GM23338 (cell line): ENCODE measurements at regions not wholly inside any gene's neighbourhood (a gene's known extent, or its start where the extent isn't known, plus 50 kb on each side); places are given as distances from the start of the nearest gene placed in this dataset.

Source experiments
- CREB1 ChIP-seq: fragments of 250-450 bp; sonication (Bioruptor Pico); IDR thresholded peaks from 2 replicates; pipeline ENCODE4 v1.5.0; 2020; ENCODE audit warnings: low read depth, mild to moderate bottlenecking, moderate library complexity
- EZH2 ChIP-seq: fragments of 200-600 bp; sonication (generic); IDR thresholded peaks from one replicate; pipeline ENCODE4 v1.8.0; 2017; ENCODE audit warnings: antibody characterized with exemption, mild to moderate bottlenecking, low read depth; ENCODE audit not compliant: unreplicated experiment
- EZH2phosphoT487 ChIP-seq: fragments of 200-600 bp; sonication (generic); IDR thresholded peaks from one replicate; pipeline ENCODE4 v1.8.1; 2018; ENCODE audit warnings: antibody characterized with exemption; ENCODE audit not compliant: unreplicated experiment
- JUNB ChIP-seq: IDR thresholded peaks from one replicate; pipeline ENCODE4 v1.6.1; 2016; ENCODE audit warnings: antibody characterized with exemption; ENCODE audit not compliant: unreplicated experiment
- POLR2AphosphoS5 ChIP-seq: IDR thresholded peaks from 2 replicates; pipeline ENCODE4 v1.6.1; 2016; ENCODE audit warnings: antibody characterized with exemption, low read depth
- STAT1 ChIP-seq: IDR thresholded peaks from one replicate; pipeline ENCODE4 v1.6.1; 2016; ENCODE audit warnings: antibody characterized with exemption; ENCODE audit not compliant: unreplicated experiment
- ZNF114 ChIP-seq: fragments of 250-450 bp; sonication (Bioruptor Pico); IDR thresholded peaks from 2 replicates; pipeline ENCODE4 v1.5.0; 2020; ENCODE audit warnings: mild to moderate bottlenecking, moderate library complexity
- ZNF331 ChIP-seq: fragments of 250-450 bp; sonication (Bioruptor Pico); IDR thresholded peaks from 2 replicates; pipeline ENCODE4 v1.5.0; 2020; ENCODE audit warnings: low read depth, mild to moderate bottlenecking, moderate library complexity
- TF ChIP-seq, protein P1 (sequence below), 2 experiments: fragments of 200-600 bp in 1 of 2; sonication (generic) in 1 of 2; conservative IDR thresholded peaks; 2 replicates each; pipeline versions ENCODE4 v1.5.1 to v1.6.1; 2016 to 2017; ENCODE audit warnings: antibody characterized with exemption in 2 of 2, low read depth in 2 of 2, mild to moderate bottlenecking in 2 of 2, moderate library complexity in 1 of 2
- TF ChIP-seq, protein P2 (sequence below): IDR thresholded peaks from one replicate; pipeline ENCODE4 v1.6.1; 2018; ENCODE audit warnings: antibody characterized with exemption; ENCODE audit not compliant: unreplicated experiment
- TF ChIP-seq, protein P3 (sequence below): IDR thresholded peaks from 2 replicates; pipeline ENCODE4 v1.6.1; 2016; ENCODE audit warnings: antibody characterized with exemption

DNA sequence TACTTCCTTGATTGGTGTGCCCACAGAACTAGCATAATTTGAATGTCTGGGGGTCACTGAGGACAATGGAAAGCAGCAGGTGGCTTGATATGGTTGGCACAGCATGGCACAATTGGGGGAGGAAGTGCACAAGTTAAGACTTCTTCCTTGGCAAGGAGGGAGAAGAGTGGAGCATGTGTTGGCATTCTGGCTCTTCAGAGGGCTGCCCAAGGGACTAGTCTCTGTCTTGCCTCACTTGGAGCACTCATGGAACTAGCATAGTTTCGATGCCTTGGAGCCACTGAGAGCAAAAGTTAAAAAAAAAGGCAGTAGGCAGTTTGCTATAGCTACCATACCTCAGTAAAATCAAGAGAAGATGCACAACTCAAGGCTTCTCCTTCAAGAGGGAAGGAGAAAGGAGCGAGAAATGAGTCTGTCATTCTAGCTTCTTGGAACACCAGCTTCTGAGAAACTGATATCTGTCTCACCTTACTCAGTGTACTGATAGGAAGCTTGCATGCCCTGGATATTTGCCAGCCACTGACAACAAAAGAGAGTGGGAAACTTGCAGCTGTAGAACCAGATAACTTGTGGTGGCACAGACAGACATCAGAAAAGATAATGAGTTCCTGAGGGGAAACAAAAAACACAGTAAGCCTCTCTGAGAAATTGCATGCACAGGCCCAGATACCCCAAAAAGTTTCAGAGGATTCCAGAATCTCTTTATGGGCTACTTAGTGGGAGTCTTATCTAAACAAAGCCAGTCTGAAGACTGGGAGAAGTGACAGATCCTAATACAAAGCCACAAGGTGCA, 207.5 kb upstream of the SAMSN1 start:
- TF ChIP-seq POLR2AphosphoS5: no peak
- TF ChIP-seq, protein P1, sequence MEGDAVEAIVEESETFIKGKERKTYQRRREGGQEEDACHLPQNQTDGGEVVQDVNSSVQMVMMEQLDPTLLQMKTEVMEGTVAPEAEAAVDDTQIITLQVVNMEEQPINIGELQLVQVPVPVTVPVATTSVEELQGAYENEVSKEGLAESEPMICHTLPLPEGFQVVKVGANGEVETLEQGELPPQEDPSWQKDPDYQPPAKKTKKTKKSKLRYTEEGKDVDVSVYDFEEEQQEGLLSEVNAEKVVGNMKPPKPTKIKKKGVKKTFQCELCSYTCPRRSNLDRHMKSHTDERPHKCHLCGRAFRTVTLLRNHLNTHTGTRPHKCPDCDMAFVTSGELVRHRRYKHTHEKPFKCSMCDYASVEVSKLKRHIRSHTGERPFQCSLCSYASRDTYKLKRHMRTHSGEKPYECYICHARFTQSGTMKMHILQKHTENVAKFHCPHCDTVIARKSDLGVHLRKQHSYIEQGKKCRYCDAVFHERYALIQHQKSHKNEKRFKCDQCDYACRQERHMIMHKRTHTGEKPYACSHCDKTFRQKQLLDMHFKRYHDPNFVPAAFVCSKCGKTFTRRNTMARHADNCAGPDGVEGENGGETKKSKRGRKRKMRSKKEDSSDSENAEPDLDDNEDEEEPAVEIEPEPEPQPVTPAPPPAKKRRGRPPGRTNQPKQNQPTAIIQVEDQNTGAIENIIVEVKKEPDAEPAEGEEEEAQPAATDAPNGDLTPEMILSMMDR (conservative IDR thresholded peaks at IDR 0.05; ENCODE audit: low read depth in 2 of 2): no peak
- TF ChIP-seq, protein P2, sequence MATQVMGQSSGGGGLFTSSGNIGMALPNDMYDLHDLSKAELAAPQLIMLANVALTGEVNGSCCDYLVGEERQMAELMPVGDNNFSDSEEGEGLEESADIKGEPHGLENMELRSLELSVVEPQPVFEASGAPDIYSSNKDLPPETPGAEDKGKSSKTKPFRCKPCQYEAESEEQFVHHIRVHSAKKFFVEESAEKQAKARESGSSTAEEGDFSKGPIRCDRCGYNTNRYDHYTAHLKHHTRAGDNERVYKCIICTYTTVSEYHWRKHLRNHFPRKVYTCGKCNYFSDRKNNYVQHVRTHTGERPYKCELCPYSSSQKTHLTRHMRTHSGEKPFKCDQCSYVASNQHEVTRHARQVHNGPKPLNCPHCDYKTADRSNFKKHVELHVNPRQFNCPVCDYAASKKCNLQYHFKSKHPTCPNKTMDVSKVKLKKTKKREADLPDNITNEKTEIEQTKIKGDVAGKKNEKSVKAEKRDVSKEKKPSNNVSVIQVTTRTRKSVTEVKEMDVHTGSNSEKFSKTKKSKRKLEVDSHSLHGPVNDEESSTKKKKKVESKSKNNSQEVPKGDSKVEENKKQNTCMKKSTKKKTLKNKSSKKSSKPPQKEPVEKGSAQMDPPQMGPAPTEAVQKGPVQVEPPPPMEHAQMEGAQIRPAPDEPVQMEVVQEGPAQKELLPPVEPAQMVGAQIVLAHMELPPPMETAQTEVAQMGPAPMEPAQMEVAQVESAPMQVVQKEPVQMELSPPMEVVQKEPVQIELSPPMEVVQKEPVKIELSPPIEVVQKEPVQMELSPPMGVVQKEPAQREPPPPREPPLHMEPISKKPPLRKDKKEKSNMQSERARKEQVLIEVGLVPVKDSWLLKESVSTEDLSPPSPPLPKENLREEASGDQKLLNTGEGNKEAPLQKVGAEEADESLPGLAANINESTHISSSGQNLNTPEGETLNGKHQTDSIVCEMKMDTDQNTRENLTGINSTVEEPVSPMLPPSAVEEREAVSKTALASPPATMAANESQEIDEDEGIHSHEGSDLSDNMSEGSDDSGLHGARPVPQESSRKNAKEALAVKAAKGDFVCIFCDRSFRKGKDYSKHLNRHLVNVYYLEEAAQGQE: no peak
- TF ChIP-seq CREB1 (CRISPR knock-in tag): no peak
- TF ChIP-seq EZH2: no peak
- TF ChIP-seq EZH2phosphoT487: no peak
- no peak for TF ChIP-seq STAT1
- no peak for TF ChIP-seq ZNF331 (CRISPR knock-in tag)
- no peak for TF ChIP-seq JUNB
- no peak for TF ChIP-seq ZNF114 (CRISPR knock-in tag)
- TF ChIP-seq, protein P3, sequence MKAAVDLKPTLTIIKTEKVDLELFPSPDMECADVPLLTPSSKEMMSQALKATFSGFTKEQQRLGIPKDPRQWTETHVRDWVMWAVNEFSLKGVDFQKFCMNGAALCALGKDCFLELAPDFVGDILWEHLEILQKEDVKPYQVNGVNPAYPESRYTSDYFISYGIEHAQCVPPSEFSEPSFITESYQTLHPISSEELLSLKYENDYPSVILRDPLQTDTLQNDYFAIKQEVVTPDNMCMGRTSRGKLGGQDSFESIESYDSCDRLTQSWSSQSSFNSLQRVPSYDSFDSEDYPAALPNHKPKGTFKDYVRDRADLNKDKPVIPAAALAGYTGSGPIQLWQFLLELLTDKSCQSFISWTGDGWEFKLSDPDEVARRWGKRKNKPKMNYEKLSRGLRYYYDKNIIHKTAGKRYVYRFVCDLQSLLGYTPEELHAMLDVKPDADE: no peak
